CD1c-positive myeloid dendritic cell (primary cell): ENCODE measurements at regions not wholly inside any gene's neighbourhood (a gene's known extent, or its start where the extent isn't known, plus 50 kb on each side); places are given as distances from the start of the nearest gene placed in this dataset.

ENCODE experiments used
- DNase-seq: peaks from one replicate; pipeline ENCODE4 v3.0.0-alpha.2; 2016; ENCODE audit errors: extremely low spot score

GRCh38 chr13:88592105-88592504, 920.9 kb downstream of the SLITRK5 start:
- DNase-seq = no peak

GRCh38 chr13:88601949-88602348, 930.8 kb downstream of the SLITRK5 start:
- DNase-seq = no peak

GRCh38 chr13:88602786-88603777, 931.9 kb downstream of the SLITRK5 start:
- DNase-seq = no peak

GRCh38 chr13:88617176-88617575, 946.0 kb downstream of the SLITRK5 start:
- no peak for DNase-seq

- no peak for DNase-seq
These were observed 951.3 kb downstream of the SLITRK5 start for GRCh38 chr13:88622362-88622973.

DNA sequence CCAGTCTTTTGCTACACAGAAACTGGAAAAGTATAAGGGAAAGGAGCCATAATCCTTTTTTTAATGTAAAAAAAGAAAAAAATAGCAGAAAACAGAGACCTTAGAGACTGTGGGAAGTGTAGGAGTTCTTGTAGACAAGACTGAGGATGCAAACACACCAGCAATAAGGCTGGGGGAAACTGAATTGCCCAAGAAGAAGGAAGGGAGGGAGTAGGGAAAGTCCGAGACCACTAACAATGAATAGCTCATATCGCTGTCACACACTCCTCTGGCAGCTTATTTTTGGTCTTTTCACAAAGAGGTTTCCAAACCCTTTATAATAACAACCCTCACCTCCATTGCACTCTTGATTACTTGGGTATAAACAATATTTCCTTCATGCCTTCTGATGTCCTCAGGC, 952.0 kb downstream of the SLITRK5 start:
- DNase-seq = no peak

GRCh38 chr13:88627071-88627470, 955.9 kb downstream of the SLITRK5 start:
- DNase-seq = no peak

GRCh38 chr13:88628882-88629281, 957.7 kb downstream of the SLITRK5 start:
- no peak for DNase-seq

GRCh38 chr13:88637935-88638334, 966.8 kb downstream of the SLITRK5 start:
- DNase-seq = no peak

DNA sequence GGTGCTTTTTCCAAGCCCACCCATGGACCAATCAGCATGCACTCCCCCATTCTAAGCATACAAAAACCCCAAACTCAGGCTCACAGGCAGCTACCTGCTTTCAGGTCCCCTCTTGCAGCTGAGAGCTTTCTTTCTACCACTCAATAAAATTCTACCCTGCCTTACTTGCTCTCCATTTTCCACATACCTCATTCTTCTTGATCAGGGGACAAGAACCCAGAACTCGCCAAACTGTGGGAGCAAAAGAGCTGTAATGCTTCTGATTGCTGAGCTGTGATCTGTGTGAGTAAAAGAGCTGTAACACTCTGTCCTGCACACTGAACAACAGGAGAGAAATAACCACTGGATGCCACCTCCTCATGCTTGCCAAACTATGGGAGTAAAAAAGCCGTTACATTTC, 972.1 kb downstream of the SLITRK5 start:
- no peak for DNase-seq

DNA sequence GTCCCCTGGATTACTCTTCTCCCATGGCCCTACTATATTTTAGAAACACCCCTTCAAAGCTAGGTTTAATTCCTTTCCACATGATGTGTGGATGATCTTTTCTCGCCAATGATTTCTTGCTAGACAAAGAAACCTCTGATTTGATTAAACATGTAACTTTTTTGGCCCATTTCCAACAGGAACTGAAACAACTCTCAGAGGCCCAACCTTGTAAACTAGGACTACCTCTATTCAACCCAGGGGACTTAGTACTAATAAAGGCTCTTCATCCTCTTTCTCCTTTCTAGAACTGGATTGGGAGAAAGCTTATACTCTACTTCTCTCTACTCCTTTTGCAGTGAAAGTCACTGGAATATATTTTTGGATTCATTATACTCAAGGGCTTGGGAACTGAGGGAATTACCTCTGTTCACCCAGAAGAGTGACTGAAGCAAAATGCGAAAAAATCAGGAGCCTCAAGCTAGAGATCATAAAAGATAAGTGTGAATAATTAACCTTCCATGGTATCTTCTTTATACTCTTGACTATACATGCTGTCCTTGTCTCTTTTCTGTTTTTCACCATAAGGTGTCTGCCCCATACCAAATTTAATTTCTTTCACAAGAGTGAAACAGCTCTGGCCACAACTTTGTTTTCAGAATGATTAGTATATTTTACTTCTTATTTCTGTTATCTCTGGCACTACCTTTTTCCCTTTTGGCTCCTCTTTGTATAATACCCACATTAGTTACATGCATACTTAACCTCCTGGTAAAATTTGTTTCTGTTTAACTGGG, 977.6 kb downstream of the SLITRK5 start:
- DNase-seq = no peak

GRCh38 chr13:88649855-88650254, 978.7 kb downstream of the SLITRK5 start:
- no peak for DNase-seq

DNA sequence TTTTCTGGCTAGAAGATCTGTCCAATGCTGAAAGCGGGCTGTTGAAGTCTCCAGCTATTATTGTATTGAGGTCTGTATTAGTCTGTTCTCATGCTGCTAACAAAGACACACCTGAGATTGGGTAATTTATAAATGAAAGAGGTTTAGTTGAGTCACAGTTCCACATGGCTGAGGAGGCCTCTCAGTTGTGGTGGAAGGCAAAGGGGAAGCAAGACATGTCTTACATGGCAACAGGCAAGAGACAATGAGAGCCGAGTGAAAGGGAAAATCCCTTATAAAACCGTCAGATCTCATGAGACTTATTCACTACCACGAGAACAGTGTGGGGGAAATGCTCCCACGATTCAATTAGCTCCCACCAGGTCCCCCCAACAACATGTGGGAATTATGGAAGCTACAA, 980.4 kb downstream of the SLITRK5 start:
- DNase-seq = no peak

DNA sequence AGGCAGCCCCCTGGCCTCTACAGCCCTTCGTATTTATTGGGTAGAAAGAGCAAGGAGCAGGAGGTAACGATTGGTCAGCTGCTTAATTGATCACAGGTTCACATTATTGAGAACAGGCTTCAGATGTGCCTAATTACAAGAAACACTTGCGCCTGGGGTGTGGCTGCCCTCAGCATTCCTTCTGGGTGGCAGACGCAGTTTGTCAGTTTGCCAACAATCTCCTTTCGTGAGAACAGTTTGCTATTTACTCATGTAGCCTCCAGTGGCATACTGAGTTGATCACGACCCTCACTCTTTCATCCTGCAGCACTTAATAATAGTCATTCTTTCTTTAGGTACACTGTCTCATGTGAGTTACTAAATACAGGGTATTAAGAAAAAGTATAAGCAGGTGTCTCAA, 985.6 kb downstream of the SLITRK5 start:
- DNase-seq = no peak

- no peak for DNase-seq
These were observed 999.3 kb downstream of the SLITRK5 start for GRCh38 chr13:88670509-88670908.

GRCh38 chr13:88674841-88675240, 1003.7 kb downstream of the SLITRK5 start:
- DNase-seq = no peak

GRCh38 chr13:88675347-88675996, 1004.3 kb downstream of the SLITRK5 start:
- no peak for DNase-seq

DNA sequence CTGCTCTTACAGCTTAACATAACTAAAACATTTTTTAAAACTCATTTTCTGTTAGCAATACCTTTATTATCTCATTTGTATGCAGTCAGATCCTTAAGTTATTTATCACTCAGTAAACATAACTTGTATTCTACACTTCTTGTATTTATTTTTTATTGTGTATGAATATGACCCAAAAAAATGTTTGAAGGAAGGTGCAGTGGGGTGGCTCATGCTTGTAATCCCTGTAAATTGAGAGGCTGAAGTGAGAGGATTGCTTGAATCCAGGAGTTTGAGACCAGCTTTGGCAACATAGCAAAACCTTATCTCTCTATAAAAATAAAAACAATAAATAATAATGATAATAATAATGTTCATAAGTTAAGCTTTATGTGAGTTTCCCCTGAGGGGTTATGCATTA, 1004.8 kb downstream of the SLITRK5 start:
- DNase-seq = no peak

DNA sequence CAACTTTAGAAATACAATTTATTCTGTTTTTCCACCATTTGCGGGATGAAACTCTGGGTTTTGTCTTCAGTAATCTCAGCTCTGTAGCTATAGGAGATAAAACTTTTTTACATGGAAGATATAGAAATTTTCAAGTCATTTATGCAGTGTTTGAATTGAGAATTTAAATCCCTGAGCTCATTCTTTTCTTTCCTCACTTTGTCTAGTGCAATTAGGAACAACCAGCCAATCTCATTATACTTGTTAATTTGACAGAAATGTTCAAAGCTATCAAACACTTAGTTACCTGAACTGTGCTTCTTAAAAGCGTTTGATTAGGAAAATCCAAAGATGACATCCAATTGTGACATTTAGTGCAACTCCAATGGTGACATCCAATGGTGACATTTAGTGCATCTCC, 1014.3 kb downstream of the SLITRK5 start:
- no peak for DNase-seq

DNA sequence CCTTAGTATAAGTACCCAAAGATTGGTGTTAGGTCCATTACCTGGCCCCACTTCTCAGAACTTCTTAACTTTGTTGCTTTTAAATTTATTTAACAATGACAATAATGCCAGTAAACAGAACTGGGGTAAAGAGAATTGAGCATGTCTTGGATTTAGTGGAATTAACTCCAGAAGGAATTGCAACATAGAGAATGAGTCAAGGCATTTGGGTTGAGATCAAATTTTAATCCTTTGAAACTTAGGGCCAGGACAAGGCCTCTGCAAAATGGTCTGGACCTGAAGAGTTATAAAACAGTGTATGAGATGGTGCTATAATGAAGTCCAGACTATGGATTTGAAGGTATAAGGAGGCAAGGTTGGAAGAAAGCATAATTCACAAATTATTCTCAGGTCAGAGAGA, 1030.4 kb downstream of the SLITRK5 start:
- no peak for DNase-seq

DNA sequence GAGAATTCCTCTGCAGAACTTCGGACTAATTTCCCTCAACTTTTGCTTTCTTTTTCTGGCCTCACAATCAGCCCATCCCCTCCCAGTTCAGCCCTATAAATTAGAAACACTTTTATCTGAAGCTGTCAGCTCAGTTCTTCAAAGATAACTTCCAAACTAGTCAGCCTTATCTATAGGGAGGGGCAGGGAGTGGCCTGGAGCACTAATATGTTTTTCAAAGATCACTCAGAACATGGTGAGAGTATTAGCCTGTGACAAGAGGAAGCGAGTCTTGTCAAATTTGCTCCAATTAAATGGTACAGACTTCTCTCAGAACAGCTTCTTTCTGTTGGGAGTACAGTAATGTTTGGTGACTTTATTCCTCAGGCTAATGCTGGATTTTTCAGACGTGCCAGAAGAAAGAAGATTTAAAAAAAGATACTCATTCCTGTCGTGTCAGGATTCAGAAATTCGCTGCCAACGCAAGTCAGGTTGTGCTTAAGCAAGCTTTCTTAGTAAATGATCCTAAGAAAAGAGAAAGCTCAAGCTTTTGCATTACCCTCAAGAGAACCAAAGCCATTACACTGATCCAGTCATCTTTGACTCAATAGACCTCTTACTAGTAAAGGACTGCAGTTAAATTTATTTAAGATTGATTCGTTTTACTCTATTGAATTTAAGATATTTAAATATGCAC, 1033.6 kb downstream of the SLITRK5 start:
- no peak for DNase-seq
